ENCODE measurements at regions not wholly inside any gene's neighbourhood (a gene's known extent, or its start where the extent isn't known, plus 50 kb on each side); places are given as distances from the start of the nearest gene placed in this dataset.

GRCh38 chr7:24427048-24427447 lies 143.1 kb downstream of the NPY start:
- TF ChIP-seq POLR2A (IDR thresholded peaks at IDR 0.05): no peak
- no peak for TF ChIP-seq CTCF (IDR thresholded peaks at IDR 0.05)

GRCh38 chr7:24428676-24429075 lies 144.6 kb upstream of the PALS2 start:
- WGBS, 2 donors: 47 to 52% methylated on average over 3 of the region's 3 CpGs
- no peaks in the 10 kb centered on the region for H3K4me1 ChIP-seq

More at GRCh38 chr7:24427048-24427447, 143.1 kb downstream of the NPY start:
- no peak overlapping the region for H3K27ac ChIP-seq
- 35% methylated on average over 2 of the region's 2 CpGs for WGBS, 2 donors
- DNase-seq: no peak
- no peaks in the 10 kb centered on the region for H3K9me3 ChIP-seq
- H3K4me3 ChIP-seq: no peak overlapping the region
- no peaks in the 10 kb centered on the region for H3K4me1 ChIP-seq
- no peaks in the 10 kb centered on the region for H3K27me3 ChIP-seq
- intact Hi-C loops (cut with DNase I): no loop called here
- H3K36me3 ChIP-seq (replicated peaks in 1 of 2; ENCODE audit: insufficient read depth in 1 of 2, low read depth in 2 of 2): no peaks in the 10 kb centered on the region
- ATAC-seq: no peak

GRCh38 chr7:24432677-24433076 lies 140.6 kb upstream of the PALS2 start:
- DNase-seq (no peak), ATAC-seq (no peak)
- WGBS, 2 donors: 92 to 94% methylated on average over 24 to 30 of the region's 30 CpGs
- Histone ChIP-seq H3K36me3 (replicated peaks in 1 of 2; ENCODE audit: insufficient read depth in 1 of 2, low read depth in 2 of 2) (no peaks in the 10 kb centered on the region), H3K9me3 (no peaks in the 10 kb centered on the region), H3K27ac (no peak overlapping the region), H3K4me1 (no peaks in the 10 kb centered on the region), H3K4me3 (no peak overlapping the region), H3K27me3 (no peaks in the 10 kb centered on the region)
- intact Hi-C loops (cut with DNase I): no loop called here
- TF ChIP-seq POLR2A (IDR thresholded peaks at IDR 0.05) (no peak), CTCF (IDR thresholded peaks at IDR 0.05) (no peak)

More at GRCh38 chr7:24428676-24429075, 144.6 kb upstream of the PALS2 start:
- TF ChIP-seq POLR2A (IDR thresholded peaks at IDR 0.05) (no peak), CTCF (IDR thresholded peaks at IDR 0.05) (no peak)
- H3K4me3 ChIP-seq: no peak overlapping the region
- no peak overlapping the region for H3K27ac ChIP-seq
- intact Hi-C loops (cut with DNase I): no loop called here
- no peaks in the 10 kb centered on the region for H3K9me3 ChIP-seq
- no peaks in the 10 kb centered on the region for H3K36me3 ChIP-seq (replicated peaks in 1 of 2; ENCODE audit: insufficient read depth in 1 of 2, low read depth in 2 of 2)
- no peaks in the 10 kb centered on the region for H3K27me3 ChIP-seq
- DNase-seq (no peak), ATAC-seq (no peak)

- DNase-seq (no peak), ATAC-seq (no peak)
- no peaks in the 10 kb centered on the region for H3K9me3 ChIP-seq
- TF ChIP-seq POLR2A (IDR thresholded peaks at IDR 0.05): no peak
- no peak for TF ChIP-seq CTCF (IDR thresholded peaks at IDR 0.05)
- no peak overlapping the region for H3K4me3 ChIP-seq
- WGBS, 2 donors: 68 to 74% methylated on average over 4 of the region's 4 CpGs
- no peaks in the 10 kb centered on the region for H3K4me1 ChIP-seq
- H3K27me3 ChIP-seq: no peaks in the 10 kb centered on the region
- H3K27ac ChIP-seq: no peak overlapping the region
- intact Hi-C loops (cut with DNase I): no loop called here
- no peaks in the 10 kb centered on the region for H3K36me3 ChIP-seq (replicated peaks in 1 of 2; ENCODE audit: insufficient read depth in 1 of 2, low read depth in 2 of 2)
These were observed 138.3 kb upstream of the PALS2 start for GRCh38 chr7:24434972-24435371.

- no peaks in the 10 kb centered on the region for H3K4me1 ChIP-seq
- no peak overlapping the region for H3K27ac ChIP-seq
- DNase-seq: no peak
- WGBS, 2 donors: 79 to 93% methylated on average over 2 of the region's 2 CpGs
- no peak overlapping the region for H3K4me3 ChIP-seq
- H3K36me3 ChIP-seq (replicated peaks in 1 of 2; ENCODE audit: insufficient read depth in 1 of 2, low read depth in 2 of 2): no peaks in the 10 kb centered on the region
- no peaks in the 10 kb centered on the region for H3K9me3 ChIP-seq
- TF ChIP-seq CTCF (IDR thresholded peaks at IDR 0.05) (no peak), POLR2A (IDR thresholded peaks at IDR 0.05) (no peak)
- ATAC-seq: no peak
- intact Hi-C loops (cut with DNase I): no loop called here
- no peaks in the 10 kb centered on the region for H3K27me3 ChIP-seq
These were observed 136.9 kb upstream of the PALS2 start for GRCh38 chr7:24436131-24436920.
